HCT116 (cell line): ENCODE measurements at regions not wholly inside any gene's neighbourhood (a gene's known extent, or its start where the extent isn't known, plus 50 kb on each side); places are given as distances from the start of the nearest gene placed in this dataset.

Experiments
- ATAC-seq: fragments of 200-7000 bp; cut with Tn5 transposase; 2 replicates; pipeline ENCODE4 v1.9.1; 2020; ENCODE audit warnings: mild to moderate bottlenecking, moderate library complexity
- BruUV-seq: library from RNA; stranded (reverse); fragments of 400-500 nt; replicated peaks from 2 replicates; lab custom pipeline; 2021; lab: Mats Ljungman, UMichigan
- CTCF ChIA-PET: fragments of 300-600 bp; sonication (Branson Sonifier 250); formaldehyde crosslinking; loops from one replicate; lab custom pipeline; 2021; ENCODE audit warnings: antibody characterized with exemption; lab: Charles Lee
- POLR2A ChIA-PET: fragments of 300-600, 350-600 bp; sonication (Branson Sonifier 250); formaldehyde crosslinking; loops from one replicate; lab custom pipeline; 2021; ENCODE audit warnings: antibody characterized with exemption; lab: Charles Lee
- RAD21 ChIA-PET, 2 experiments: fragments of 300-600 bp; sonication (Branson Sonifier 250); formaldehyde crosslinking; loops; one replicate each; lab custom pipeline; 2023; ENCODE audit warnings: low total read pairs in 2 of 2; ENCODE audit not compliant: uncharacterized antibody in 2 of 2, unreplicated experiment in 2 of 2, low non-redundant PET in 1 of 2; lab: Charles Lee
- DNase-seq: peaks from one replicate; pipeline ENCODE4 v3.0.0-alpha.2; 2010; ENCODE audit warnings: low read depth, low spot score
- H2AFZ ChIP-seq: fragments of 200-600 bp; shearing (Covaris generic), sonication (generic); 2 replicates; pipeline ENCODE4 v1.6.1; 2017; ENCODE audit warnings: low read depth, mixed run types, mixed read lengths, antibody characterized with exemption, low read length; ENCODE audit not compliant: poor library complexity, severe bottlenecking
- H3K27ac ChIP-seq: 2 replicates; pipeline ENCODE4 v1.5.1; 2012; ENCODE audit warnings: low read depth, low read length
- H3K27me3 ChIP-seq: fragments of 200-600 bp; sonication (generic); 2 replicates; pipeline ENCODE4 v1.6.1; 2016; ENCODE audit warnings: mixed run types, low read length, mixed read lengths; ENCODE audit not compliant: insufficient read depth
- H3K36me3 ChIP-seq, 2 experiments: fragments of 200-500 bp in 1 of 2; fragments of 200-600 bp in 1 of 2; sonication (Bioruptor generic) in 1 of 2; sonication (generic) in 1 of 2; 2 replicates each; pipeline versions ENCODE4 v1.5.1 to v1.6.1; 2014 to 2016; ENCODE audit warnings: low read length in 2 of 2, inconsistent platforms in 1 of 2, mixed read lengths in 1 of 2, mixed run types in 1 of 2; ENCODE audit not compliant: insufficient read depth in 2 of 2, control insufficient read depth in 1 of 2
- H3K4me1 ChIP-seq, 2 experiments: fragments of 200-600 bp in 1 of 2; sonication (generic) in 1 of 2; 2 replicates each; pipeline versions ENCODE4 v1.5.1 to v1.6.1; 2012 to 2017; ENCODE audit warnings: low read length in 2 of 2, inconsistent platforms in 1 of 2, mild to moderate bottlenecking in 1 of 2, mixed read lengths in 1 of 2, mixed run types in 1 of 2, moderate library complexity in 1 of 2; ENCODE audit not compliant: insufficient read depth in 2 of 2, control insufficient read depth in 1 of 2
- H3K4me2 ChIP-seq: fragments of 200-600 bp; sonication (generic); 2 replicates; pipeline ENCODE4 v1.6.1; 2017; ENCODE audit warnings: mixed run types, low read length, mixed read lengths
- H3K4me3 ChIP-seq, 2 experiments: fragments of 200-600 bp in 1 of 2; sonication (generic) in 1 of 2; replicated peaks in 1 of 2; 2 replicates each; pipeline ENCODE4 v1.5.1; 2011 to 2016; ENCODE audit warnings: low read length in 2 of 2, control low read depth in 1 of 2, low read depth in 1 of 2, mild to moderate bottlenecking in 1 of 2, mixed read lengths in 1 of 2, mixed run types in 1 of 2
- H3K79me2 ChIP-seq: fragments of 200-600 bp; sonication (generic); 2 replicates; pipeline ENCODE4 v1.6.1; 2017; ENCODE audit warnings: mild to moderate bottlenecking, mixed run types, low read length, moderate library complexity, mixed read lengths; ENCODE audit not compliant: insufficient read depth
- H3K9ac ChIP-seq: fragments of 200-600 bp; sonication (generic); 2 replicates; pipeline ENCODE4 v1.6.1; 2016; ENCODE audit warnings: low read length, mixed read lengths
- H3K9me2 ChIP-seq: fragments of 200-600 bp; sonication (generic), shearing (Covaris generic); 2 replicates; pipeline ENCODE4 v1.6.1; 2017; ENCODE audit warnings: mixed run types, mild to moderate bottlenecking, moderate library complexity; ENCODE audit not compliant: insufficient read depth
- H3K9me3 ChIP-seq, 2 experiments: fragments of 200-500 bp in 1 of 2; fragments of 200-600 bp in 1 of 2; sonication (Bioruptor generic) in 1 of 2; sonication (generic) in 1 of 2; 2 replicates each; pipeline ENCODE4 v1.6.1; 2014 to 2017; ENCODE audit warnings: low read length in 2 of 2, mixed read lengths in 2 of 2, inconsistent platforms in 1 of 2, low read depth in 1 of 2, mild to moderate bottlenecking in 1 of 2, mixed run types in 1 of 2, moderate library complexity in 1 of 2; ENCODE audit not compliant: control insufficient read depth in 1 of 2, insufficient read depth in 1 of 2
- H4K20me1 ChIP-seq: fragments of 200-600 bp; sonication (generic), shearing (Covaris generic); 2 replicates; pipeline ENCODE4 v1.6.1; 2017; ENCODE audit warnings: mixed run types, mild to moderate bottlenecking, moderate library complexity; ENCODE audit not compliant: insufficient read depth
- ATF3 ChIP-seq: IDR thresholded peaks from 2 replicates; pipeline ENCODE4 v1.6.1; 2012
- ELF1 ChIP-seq: IDR thresholded peaks from 2 replicates; pipeline ENCODE4 v1.6.1; 2012; ENCODE audit warnings: low read depth, borderline replicate concordance
- EZH2 ChIP-seq: fragments of 200-600 bp; sonication (generic); IDR thresholded peaks from 2 replicates; pipeline ENCODE4 v1.6.1; 2017; ENCODE audit warnings: antibody characterized with exemption, mixed run types
- EZH2phosphoT487 ChIP-seq: fragments of 200-600 bp; IDR thresholded peaks from 2 replicates; pipeline ENCODE4 v1.6.1; 2018; ENCODE audit warnings: antibody characterized with exemption, borderline replicate concordance
- FOSL1 ChIP-seq: IDR thresholded peaks from 2 replicates; pipeline ENCODE4 v1.6.1; 2012; ENCODE audit warnings: low read depth
- JUND ChIP-seq: IDR thresholded peaks from 2 replicates; pipeline ENCODE4 v1.6.1; 2012
- MAX ChIP-seq: IDR thresholded peaks from 2 replicates; pipeline ENCODE4 v1.6.1; 2012
- POLR2A ChIP-seq: IDR thresholded peaks from 2 replicates; pipeline ENCODE4 v1.7.0; 2011; ENCODE audit warnings: borderline replicate concordance; ENCODE audit not compliant: insufficient read depth, insufficient read length; ENCODE audit errors: extremely low read depth
- POLR2AphosphoS5 ChIP-seq: IDR thresholded peaks from 2 replicates; pipeline ENCODE4 v1.6.1; 2011; ENCODE audit warnings: mild to moderate bottlenecking, low read depth, low read length, moderate library complexity
- REST ChIP-seq: IDR thresholded peaks from 2 replicates; pipeline ENCODE4 v1.6.1; 2012; ENCODE audit warnings: low read depth
- SRF ChIP-seq: IDR thresholded peaks from 2 replicates; pipeline ENCODE4 v1.6.1; 2012; ENCODE audit warnings: low read depth
- YY1 ChIP-seq: IDR thresholded peaks from 2 replicates; pipeline ENCODE4 v1.6.1; 2011; ENCODE audit warnings: low read length, low read depth, moderate library complexity, mild to moderate bottlenecking; ENCODE audit not compliant: insufficient replicate concordance; ENCODE audit errors: extremely low read depth
- ZBTB33 ChIP-seq: IDR thresholded peaks from 2 replicates; pipeline ENCODE4 v1.6.1; 2011; ENCODE audit warnings: mild to moderate bottlenecking, low read length, moderate library complexity; ENCODE audit not compliant: insufficient replicate concordance; ENCODE audit errors: extremely low read depth
- ZFX ChIP-seq: fragments of 450-650 bp; IDR thresholded peaks from 2 replicates; pipeline ENCODE4 v1.6.1; 2017
- ZNF274 ChIP-seq: fragments of 200-500 bp; sonication (Bioruptor generic); IDR thresholded peaks from 2 replicates; pipeline ENCODE4 v1.6.1; 2014; ENCODE audit warnings: mild to moderate bottlenecking, low read depth, low read length, inconsistent platforms
- intact Hi-C: fragments of 100-400 bp; cut with micrococcal nuclease; formaldehyde crosslinking; loops from 2 replicates; pipeline ENCODE4 v1.10.0; 2022

GRCh38 chr10:54985732-54986131, 184.7 kb upstream of the PCDH15 start (continued):
- TF ChIP-seq REST = no peak
- TF ChIP-seq ATF3 = no peak
- TF ChIP-seq SRF = no peak

GRCh38 chr10:54983255-54983654, 182.2 kb upstream of the PCDH15 start:
- no peak for DNase-seq
- Histone ChIP-seq H3K4me3 (no peak overlapping the region), H3K36me3 (no peaks in the 10 kb centered on the region), H3K9me3 (peaks cover 0 to 5% of the 10 kb centered on the region in 2 experiments; a peak in 2 of 4 replicates), H3K27me3 (no peaks in the 10 kb centered on the region), H3K4me1 (no peaks in the 10 kb centered on the region), H3K79me2 (no peaks in the 10 kb centered on the region), H3K9me2 (no peaks in the 10 kb centered on the region), H3K4me2 (no peak overlapping the region), H4K20me1 (no peaks in the 10 kb centered on the region), H3K27ac (no peak overlapping the region), H2AFZ (no peak overlapping the region), H3K9ac (no peak overlapping the region)
- no peak for ATAC-seq
- RAD21 ChIA-PET = no interaction called here
- no TSS peak for BruUV-seq
- intact Hi-C loops = no loop called here
- POLR2A ChIA-PET = no interaction called here
- CTCF ChIA-PET = no interaction called here
- no peak for TF ChIP-seq ZFX
- no peak for TF ChIP-seq ATF3
- no peak for TF ChIP-seq JUND
- TF ChIP-seq ZNF274 = no peak
- no peak for TF ChIP-seq POLR2AphosphoS5
- TF ChIP-seq POLR2A = no peak
- TF ChIP-seq REST = no peak
- no peak for TF ChIP-seq ELF1
- no peak for TF ChIP-seq ZBTB33
- no peak for TF ChIP-seq EZH2phosphoT487
- TF ChIP-seq FOSL1 = no peak
- TF ChIP-seq SRF = no peak
- no peak for TF ChIP-seq YY1
- TF ChIP-seq MAX = no peak
- no peak for TF ChIP-seq EZH2
